K562 (cell line): ENCODE measurements at regions not wholly inside any gene's neighbourhood (a gene's known extent, or its start where the extent isn't known, plus 50 kb on each side); places are given as distances from the start of the nearest gene placed in this dataset.

Experiments
- ATAC-seq: fragments of 200-7000 bp; cut with Tn5 transposase; 3 replicates; pipeline ENCODE4 v1.9.1; 2020; ENCODE audit warnings: moderate library complexity
- BruUV-seq: library from RNA; stranded (reverse); fragments of 400-500 nt; replicated peaks from 2 replicates; lab custom pipeline; 2021; lab: Mats Ljungman, UMichigan
- CTCF ChIA-PET: fragments of 300-600 bp; formaldehyde crosslinking; extraction: SDS; loops from one replicate; lab custom pipeline; 2021; ENCODE audit warnings: low intra/inter-chr PET ratio; lab: Yijun Ruan, JAX
- POLR2A ChIA-PET: fragments of 300-600, 350-650 bp; sonication (Branson Sonifier 250); formaldehyde crosslinking; extraction: SDS; loops from one replicate; lab custom pipeline; 2021; ENCODE audit warnings: antibody characterized with exemption, inconsistent platforms; lab: Yijun Ruan, JAX
- DNase-seq, 4 experiments: peaks; one replicate each; pipeline versions ENCODE4 v3.0.0 to v3.0.0-alpha.2; 2011 to 2018; ENCODE audit warnings: low spot score in 3 of 4, mixed read lengths in 3 of 4; ENCODE audit errors: extremely low read depth in 1 of 4
- FAIRE-seq: peaks from 2 replicates; lab custom pipeline; 2011; peaks lifted over from hg19 to GRCh38; lab: Jason Lieb, UNC
- H2AFZ ChIP-seq: 2 replicates; pipeline ENCODE4 v1.6.0; 2011; ENCODE audit warnings: low read depth, low read length, control low read depth, inconsistent platforms
- H3K27ac ChIP-seq: fragments of 200-600 bp; 3 replicates; pipeline ENCODE4 v1.8.0; 2011; ENCODE audit warnings: low read depth, mild to moderate bottlenecking, control low read depth, inconsistent platforms, low read length, moderate library complexity, mixed read lengths; ENCODE audit errors: extremely low read depth
- H3K27me3 ChIP-seq, 2 experiments: fragments of 300-600 bp in 1 of 2; 2 replicates in 1 of 2; 3 replicates in 1 of 2; pipeline versions ENCODE4 v1.6.0 to v1.8.0; 2011; ENCODE audit warnings: inconsistent platforms in 2 of 2, low read length in 2 of 2, mild to moderate bottlenecking in 1 of 2, mixed read lengths in 1 of 2, moderate library complexity in 1 of 2; ENCODE audit not compliant: control insufficient read depth in 2 of 2, insufficient read depth in 2 of 2
- H3K36me3 ChIP-seq: fragments of 300-600 bp; 3 replicates; pipeline ENCODE4 v1.8.0; 2011; ENCODE audit warnings: mild to moderate bottlenecking, low read length, inconsistent platforms; ENCODE audit not compliant: control insufficient read depth, insufficient read depth
- H3K4me1 ChIP-seq, 2 experiments: fragments of 200-600 bp in 1 of 2; replicated peaks in 1 of 2; 2 replicates in 1 of 2; 3 replicates in 1 of 2; pipeline versions ENCODE4 v1.5.1 to v1.8.0; 2011; ENCODE audit warnings: inconsistent platforms in 2 of 2, low read length in 2 of 2, mild to moderate bottlenecking in 1 of 2, mixed read lengths in 1 of 2, moderate library complexity in 1 of 2; ENCODE audit not compliant: control insufficient read depth in 2 of 2, insufficient read depth in 2 of 2
- H3K4me2 ChIP-seq: 2 replicates; pipeline ENCODE4 v1.6.1; 2011; ENCODE audit warnings: low read length, control low read depth, inconsistent platforms, mixed read lengths; ENCODE audit not compliant: insufficient read depth
- H3K4me3 ChIP-seq: fragments of 200-600 bp; sonication (generic), shearing (Covaris generic); 2 replicates; pipeline ENCODE4 v1.5.1; 2016; ENCODE audit warnings: control low read depth, inconsistent platforms
- H3K79me2 ChIP-seq: fragments of 200-600 bp; 3 replicates; pipeline ENCODE4 v1.8.0; 2011; ENCODE audit warnings: low read length, inconsistent platforms; ENCODE audit not compliant: control insufficient read depth, insufficient read depth
- H3K9ac ChIP-seq, 2 experiments: 2 replicates each; pipeline versions ENCODE4 v1.6.0 to v1.6.1; 2011; ENCODE audit warnings: low read depth in 2 of 2, low read length in 2 of 2, control low read depth in 1 of 2, inconsistent platforms in 1 of 2, mild to moderate bottlenecking in 1 of 2, mixed read lengths in 1 of 2; ENCODE audit not compliant: insufficient read depth in 1 of 2
- H3K9me1 ChIP-seq: one replicate; pipeline ENCODE4 v1.6.0; 2011; ENCODE audit warnings: inconsistent platforms, mild to moderate bottlenecking, low read length, moderate library complexity; ENCODE audit not compliant: control insufficient read depth, insufficient read depth
- H3K9me3 ChIP-seq: replicated peaks from 2 replicates; pipeline ENCODE4 v1.5.1; 2011; ENCODE audit warnings: low read depth, low read length, inconsistent platforms; ENCODE audit not compliant: control insufficient read depth, insufficient read depth
- H4K20me1 ChIP-seq: replicated peaks from 2 replicates; pipeline ENCODE4 v1.6.1; 2011; ENCODE audit warnings: low read length, inconsistent platforms, mixed read lengths; ENCODE audit not compliant: control insufficient read depth, insufficient read depth
- BDP1 ChIP-seq: IDR thresholded peaks from 3 replicates; pipeline ENCODE4 v1.6.1; 2011; ENCODE audit not compliant: insufficient read length, insufficient read depth
- CC2D1A ChIP-seq: fragments of 450-650 bp; IDR thresholded peaks from 2 replicates; pipeline ENCODE4 v1.6.1; 2017; ENCODE audit warnings: mild to moderate bottlenecking
- EHMT2 ChIP-seq: fragments of 450-650 bp; IDR thresholded peaks from 2 replicates; pipeline ENCODE4 v1.6.1; 2018; ENCODE audit warnings: antibody characterized with exemption
- EWSR1 ChIP-seq: fragments of 450-650 bp; IDR thresholded peaks from 2 replicates; pipeline ENCODE4 v1.6.1; 2018; ENCODE audit warnings: borderline replicate concordance, mild to moderate bottlenecking, low read depth, moderate library complexity; ENCODE audit not compliant: partially characterized antibody
- MAFF ChIP-seq: IDR thresholded peaks from 2 replicates; pipeline ENCODE4 v1.6.1; 2012; ENCODE audit warnings: low read length, improper control_type of control experiment
- MYNN ChIP-seq, 2 experiments: sonication (generic); formaldehyde crosslinking in 1 of 2; IDR thresholded peaks; 2 replicates each; pipeline versions ENCODE4 v1.5.0 to v1.6.1; 2016 to 2020; ENCODE audit warnings: antibody characterized with exemption in 1 of 2, missing genetic modification reagents in 1 of 2
- SPI1 ChIP-seq: IDR thresholded peaks from 2 replicates; pipeline ENCODE4 v1.6.1; 2011; ENCODE audit warnings: low read depth, low read length, control low read depth, borderline replicate concordance
- SRSF9 ChIP-seq: fragments of 200-400 bp; formaldehyde crosslinking; IDR thresholded peaks from 2 replicates; pipeline ENCODE4 v1.6.1; 2017; ENCODE audit warnings: low read depth, low read length, borderline replicate concordance
- ZBTB17 ChIP-seq: fragments of 450-650 bp; formaldehyde crosslinking; IDR thresholded peaks from 2 replicates; pipeline ENCODE4 v1.4.0; 2020; ENCODE audit warnings: mild to moderate bottlenecking
- ZNF354B ChIP-seq: fragments of 250-450 bp; sonication (Bioruptor Pico); IDR thresholded peaks from 2 replicates; pipeline ENCODE4 v1.4.0; 2020
- ZSCAN29 ChIP-seq: fragments of 450-650 bp; IDR thresholded peaks from 2 replicates; pipeline ENCODE4 v1.6.1; 2017
- WGBS: fragments of 100-300 bp; shearing (Covaris generic); methylation state at CpG from one replicate; pipeline ENCODE4 v1.1.6; 2016; ENCODE audit warnings: low coverage, mixed read lengths; ENCODE audit not compliant: insufficient coverage; ENCODE audit errors: missing lambda C conversion rate; 5-methylcytosine and 5-hydroxymethylcytosine counted together
- in situ Hi-C: fragments of 300-500 bp; cut with MboI; formaldehyde crosslinking; loops from 4 replicates; pipeline ENCODE4 v1.15.0; 2018; ENCODE audit warnings: inconsistent platforms, mixed read lengths
- intact Hi-C: fragments of 100-400 bp; cut with micrococcal nuclease; formaldehyde crosslinking; loops from 2 replicates; pipeline ENCODE4 v1.14.2; 2022
- TF ChIP-seq, protein P1 (sequence below), 2 experiments: fragments of 450-650 bp in 1 of 2; IDR thresholded peaks; 2 replicates each; pipeline ENCODE4 v1.6.1; 2011 to 2017; ENCODE audit warnings: low read depth in 2 of 2, antibody characterized with exemption in 1 of 2, borderline replicate concordance in 1 of 2, low read length in 1 of 2, mild to moderate bottlenecking in 1 of 2, mixed read lengths in 1 of 2; ENCODE audit not compliant: control insufficient read depth in 1 of 2

- no peak overlapping the region for H3K4me3 ChIP-seq
- ATAC-seq, result no peak
- no peak for DNase-seq
- H3K9ac ChIP-seq, result no peak overlapping the region
- no peaks in the 10 kb centered on the region; the same call in 1 of the 2 replicates for H4K20me1 ChIP-seq
- H3K27me3 ChIP-seq, result peaks cover 16 to 43% of the 10 kb centered on the region in 2 experiments
- peak; percentile 52 for FAIRE-seq
- no peak overlapping the region for H2AFZ ChIP-seq
- H3K9me1 ChIP-seq, result no peaks in the 10 kb centered on the region
- H3K27ac ChIP-seq, result no peak overlapping the region
- intact Hi-C loops (no loop called here), in situ Hi-C loops (no loop called here)
- TF ChIP-seq ZBTB17 (CRISPR knock-in tag) (no peak), SPI1 (no peak), MAFF (no peak), SRSF9 (no peak), ZSCAN29 (no peak), MYNN (IDR thresholded peaks at IDR 0.05) (no peak), MYNN (CRISPR knock-in tag; IDR thresholded peaks at IDR 0.05) (no peak), CC2D1A (no peak), EHMT2 (no peak), BDP1 (no peak), ZNF354B (CRISPR knock-in tag) (no peak), EWSR1 (no peak)
- TF ChIP-seq, protein P1, sequence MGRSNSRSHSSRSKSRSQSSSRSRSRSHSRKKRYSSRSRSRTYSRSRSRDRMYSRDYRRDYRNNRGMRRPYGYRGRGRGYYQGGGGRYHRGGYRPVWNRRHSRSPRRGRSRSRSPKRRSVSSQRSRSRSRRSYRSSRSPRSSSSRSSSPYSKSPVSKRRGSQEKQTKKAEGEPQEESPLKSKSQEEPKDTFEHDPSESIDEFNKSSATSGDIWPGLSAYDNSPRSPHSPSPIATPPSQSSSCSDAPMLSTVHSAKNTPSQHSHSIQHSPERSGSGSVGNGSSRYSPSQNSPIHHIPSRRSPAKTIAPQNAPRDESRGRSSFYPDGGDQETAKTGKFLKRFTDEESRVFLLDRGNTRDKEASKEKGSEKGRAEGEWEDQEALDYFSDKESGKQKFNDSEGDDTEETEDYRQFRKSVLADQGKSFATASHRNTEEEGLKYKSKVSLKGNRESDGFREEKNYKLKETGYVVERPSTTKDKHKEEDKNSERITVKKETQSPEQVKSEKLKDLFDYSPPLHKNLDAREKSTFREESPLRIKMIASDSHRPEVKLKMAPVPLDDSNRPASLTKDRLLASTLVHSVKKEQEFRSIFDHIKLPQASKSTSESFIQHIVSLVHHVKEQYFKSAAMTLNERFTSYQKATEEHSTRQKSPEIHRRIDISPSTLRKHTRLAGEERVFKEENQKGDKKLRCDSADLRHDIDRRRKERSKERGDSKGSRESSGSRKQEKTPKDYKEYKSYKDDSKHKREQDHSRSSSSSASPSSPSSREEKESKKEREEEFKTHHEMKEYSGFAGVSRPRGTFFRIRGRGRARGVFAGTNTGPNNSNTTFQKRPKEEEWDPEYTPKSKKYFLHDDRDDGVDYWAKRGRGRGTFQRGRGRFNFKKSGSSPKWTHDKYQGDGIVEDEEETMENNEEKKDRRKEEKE (IDR thresholded peaks at IDR 0.05; ENCODE audit: borderline replicate concordance in 1 of 2, control insufficient read depth in 1 of 2, low read depth in 2 of 2, low read length in 1 of 2), result no peak
- H3K4me2 ChIP-seq, result no peak overlapping the region
- no TSS peak for BruUV-seq
- under 1% methylated on average over 13 of the region's 13 CpGs for WGBS
- POLR2A ChIA-PET, result no interaction called here
- no peaks in the 10 kb centered on the region for H3K36me3 ChIP-seq
- no peaks in the 10 kb centered on the region for H3K79me2 ChIP-seq
- H3K9me3 ChIP-seq, result no peaks in the 10 kb centered on the region
- no peaks in the 10 kb centered on the region for H3K4me1 ChIP-seq
- CTCF ChIA-PET, result no interaction called here
Measured at GRCh38 chr5:2224689-2225088, 342.0 kb upstream of the IRX4 start.
